HG03571 (cell line): ENCODE measurements at regions not wholly inside any gene's neighbourhood (a gene's known extent, or its start where the extent isn't known, plus 50 kb on each side); places are given as distances from the start of the nearest gene placed in this dataset.

Source experiments
- ATAC-seq: cut with Tn5 transposase; IDR thresholded peaks from one replicate; pipeline ENCODE4 v1.9.1; 2021; ENCODE audit not compliant: unreplicated experiment

DNA sequence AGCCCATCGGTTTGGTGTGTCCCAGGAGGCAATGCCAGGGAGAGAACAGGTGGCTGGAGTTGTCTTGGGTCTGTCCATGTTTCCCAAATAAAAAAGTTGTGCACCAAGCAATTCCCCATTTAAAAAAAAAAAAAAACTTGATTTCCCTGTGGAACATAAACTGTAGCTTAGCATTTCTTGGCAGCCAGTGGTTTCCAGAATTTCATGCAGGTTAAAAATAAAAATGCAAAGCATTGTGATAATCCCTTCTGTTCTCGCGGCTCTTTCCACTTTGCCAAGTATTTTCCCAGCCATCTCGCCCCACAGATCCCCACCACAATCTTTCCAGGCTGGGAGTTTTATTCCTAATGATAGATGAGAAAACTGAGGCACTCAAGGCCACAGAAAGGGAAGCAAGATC, 51.4 kb upstream of the MSX1 start:
- ATAC-seq: no peak

DNA sequence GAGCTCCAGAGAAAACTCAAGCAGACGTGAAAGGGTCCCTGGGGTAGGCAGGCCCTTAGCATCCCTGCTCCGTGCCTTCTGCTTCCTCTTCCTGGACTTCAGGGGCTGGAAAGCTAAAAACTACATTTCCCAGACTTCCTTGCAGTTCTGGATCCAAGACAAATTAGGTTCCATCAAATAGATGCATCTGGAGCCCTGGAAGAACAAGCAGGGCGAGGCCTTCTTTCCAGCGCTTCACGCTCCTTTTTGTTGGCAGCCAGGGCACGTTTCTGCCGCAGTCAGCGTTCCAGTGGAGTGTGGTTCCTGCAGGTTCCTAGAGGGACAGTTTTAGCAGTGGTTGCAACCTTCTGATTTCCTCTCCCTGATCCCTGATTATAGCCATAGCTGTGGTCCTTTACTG, 53.6 kb upstream of the MSX1 start:
- no peak for ATAC-seq

DNA sequence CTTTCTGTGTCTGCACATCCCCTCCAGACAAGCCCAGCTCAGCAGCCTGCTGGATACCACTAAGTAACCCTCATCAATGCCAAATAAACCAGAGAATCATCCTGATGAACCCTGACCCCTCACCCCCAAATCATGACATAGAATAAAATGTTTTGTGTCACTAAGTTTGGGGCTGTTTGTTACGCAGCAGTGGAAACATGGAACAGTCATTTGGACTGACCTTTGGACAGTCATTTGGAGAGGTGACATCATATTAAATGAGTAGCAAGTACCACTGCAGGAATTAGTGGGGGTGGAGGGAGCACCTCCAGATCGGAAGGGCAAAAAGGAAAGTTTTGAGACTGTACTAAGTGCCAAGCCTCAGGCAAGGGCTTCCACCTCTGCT, 55.6 kb upstream of the MSX1 start:
- ATAC-seq: no peak

DNA sequence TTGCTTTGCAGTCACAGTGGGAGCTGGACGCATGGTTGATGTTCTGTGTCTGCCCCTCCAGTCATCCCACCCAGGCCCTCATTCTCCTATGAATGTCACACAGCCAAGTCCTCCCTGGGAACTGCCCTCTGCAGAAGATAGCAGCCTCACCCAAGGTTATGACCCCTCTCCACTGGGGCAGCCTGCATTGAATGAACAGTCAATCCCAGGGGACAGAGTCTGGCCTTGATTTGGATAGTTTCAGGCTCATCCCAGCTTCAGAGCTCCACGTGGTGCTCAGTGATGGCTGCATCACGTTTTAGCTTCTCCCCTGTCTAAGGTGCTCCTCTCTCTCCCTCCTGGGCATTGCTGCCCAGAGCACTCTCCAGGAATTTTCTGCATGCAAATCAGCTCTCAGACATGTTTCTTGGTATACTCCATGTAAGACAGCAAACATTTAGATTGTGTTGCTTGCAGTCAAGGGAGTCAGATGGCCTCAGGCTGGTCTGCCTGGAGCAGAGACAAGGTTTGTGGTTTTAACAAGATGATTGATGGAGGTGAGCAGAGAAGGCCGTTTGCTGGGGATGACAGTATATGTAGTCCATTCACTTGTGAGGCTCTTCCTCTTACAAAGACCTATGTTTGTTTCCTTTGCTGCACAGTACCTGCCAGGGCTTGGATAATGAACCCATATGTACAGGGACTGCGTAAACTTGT, 56.1 kb upstream of the MSX1 start:
- no peak for ATAC-seq

DNA sequence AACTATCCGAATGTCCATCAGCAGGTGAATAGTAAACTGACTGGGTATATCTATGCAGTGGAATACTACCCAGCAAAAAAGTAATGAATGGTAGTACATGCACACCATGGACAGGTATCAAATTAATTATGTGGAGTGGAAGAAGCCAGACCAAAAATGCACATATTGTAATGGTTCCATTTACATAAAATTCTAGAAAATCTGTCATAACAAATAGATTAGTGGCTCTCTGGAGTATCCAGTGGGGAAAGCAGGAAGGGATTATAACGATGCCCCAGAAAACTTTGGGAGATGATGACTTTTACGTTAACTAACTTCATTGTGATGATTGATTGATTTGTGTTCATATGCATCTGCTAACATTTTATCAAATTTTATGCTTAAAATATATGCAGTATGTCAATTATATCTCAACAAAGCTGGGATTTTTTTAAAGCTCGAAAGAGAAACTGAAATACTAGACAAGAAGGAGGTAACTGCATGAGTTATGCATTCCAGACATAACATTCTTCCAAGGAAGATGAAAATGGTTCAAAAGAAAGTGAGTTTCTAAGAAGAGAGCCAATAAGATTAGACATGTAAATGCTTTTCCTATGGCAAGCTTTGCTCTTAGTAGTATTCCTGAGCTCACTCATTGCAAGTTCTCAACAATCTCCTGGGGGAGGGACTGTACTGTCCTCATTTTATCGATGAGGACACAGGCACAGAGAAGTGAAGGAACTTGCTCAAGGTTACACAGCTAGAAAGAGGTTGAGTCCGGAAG, 58.6 kb upstream of the MSX1 start:
- no peak for ATAC-seq

DNA sequence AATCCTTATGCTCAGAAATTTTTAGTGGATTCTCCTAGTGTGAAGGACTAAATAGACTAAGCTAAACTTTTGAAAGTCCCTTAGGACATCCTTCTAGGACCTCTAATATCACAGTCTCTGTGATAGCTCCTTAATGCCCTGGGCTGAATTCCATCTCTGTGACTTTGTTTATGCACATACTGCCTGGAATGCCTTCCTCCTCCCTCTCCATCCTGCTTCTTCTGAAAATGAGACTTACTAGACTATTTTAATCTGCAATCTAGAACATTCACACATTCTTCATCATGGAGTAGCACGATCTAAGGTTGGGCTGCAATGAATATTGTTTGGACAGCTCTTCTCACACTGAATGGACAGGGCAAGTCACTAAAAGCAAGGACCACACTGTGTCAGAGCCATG, 65.0 kb upstream of the MSX1 start:
- ATAC-seq: no peak

DNA sequence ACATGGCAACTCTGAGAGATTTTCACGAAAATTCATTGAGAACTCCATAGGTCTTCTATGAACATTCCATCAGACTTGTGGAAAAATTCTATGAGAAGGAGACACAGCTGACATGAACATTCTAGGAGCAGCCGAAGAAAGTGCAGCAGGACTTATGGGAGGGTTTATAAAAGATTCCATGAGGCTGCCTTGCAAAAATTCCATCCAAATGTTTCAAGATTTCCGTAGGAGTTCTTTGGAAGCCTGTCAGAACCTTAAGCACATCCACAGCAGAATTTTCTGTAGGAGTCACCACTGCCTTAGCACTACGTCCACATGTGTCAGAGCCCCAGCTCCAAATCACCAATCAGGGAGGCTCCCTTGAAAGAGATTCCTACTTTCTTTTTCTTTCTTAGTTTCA, 67.0 kb upstream of the MSX1 start:
- no peak for ATAC-seq

DNA sequence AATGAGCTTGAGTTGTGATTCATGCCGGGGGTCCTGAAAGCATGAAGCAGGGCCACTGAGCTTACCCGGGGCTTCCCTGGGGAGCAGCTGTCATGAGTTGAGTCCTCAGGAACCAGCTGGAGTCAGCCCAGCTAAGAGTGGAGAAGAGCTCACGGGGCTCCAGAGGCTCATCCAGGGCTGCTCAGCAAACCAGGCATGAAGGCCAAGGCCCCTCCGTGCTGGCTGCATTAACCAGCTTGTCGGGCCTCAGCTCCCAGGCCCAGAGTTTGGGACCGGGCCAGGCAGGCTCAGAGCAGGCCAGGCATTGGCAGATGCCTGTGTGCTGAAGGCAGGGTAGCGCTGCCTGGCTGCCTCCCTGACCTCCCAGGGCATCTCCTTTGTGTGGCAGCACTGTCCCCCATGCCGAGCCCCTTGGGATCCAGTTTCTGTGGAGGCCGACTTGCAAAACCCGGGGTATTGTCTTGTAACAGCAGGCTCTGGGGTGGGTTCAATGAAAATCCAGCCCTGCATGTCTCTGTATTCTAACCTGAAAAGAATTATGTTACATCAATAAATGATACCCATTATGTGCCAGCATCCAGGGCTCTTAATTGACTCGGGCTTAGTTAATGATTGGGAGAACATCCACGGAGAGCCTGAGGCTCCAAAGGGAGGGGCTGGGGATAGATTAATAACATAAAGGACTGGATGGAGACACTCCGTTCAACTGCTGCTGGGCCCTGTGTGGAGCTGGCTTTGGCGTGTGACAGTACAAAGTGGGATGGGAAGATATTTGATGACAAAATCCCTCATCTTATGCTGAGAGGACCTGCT, 68.0 kb upstream of the MSX1 start:
- ATAC-seq: no peak

DNA sequence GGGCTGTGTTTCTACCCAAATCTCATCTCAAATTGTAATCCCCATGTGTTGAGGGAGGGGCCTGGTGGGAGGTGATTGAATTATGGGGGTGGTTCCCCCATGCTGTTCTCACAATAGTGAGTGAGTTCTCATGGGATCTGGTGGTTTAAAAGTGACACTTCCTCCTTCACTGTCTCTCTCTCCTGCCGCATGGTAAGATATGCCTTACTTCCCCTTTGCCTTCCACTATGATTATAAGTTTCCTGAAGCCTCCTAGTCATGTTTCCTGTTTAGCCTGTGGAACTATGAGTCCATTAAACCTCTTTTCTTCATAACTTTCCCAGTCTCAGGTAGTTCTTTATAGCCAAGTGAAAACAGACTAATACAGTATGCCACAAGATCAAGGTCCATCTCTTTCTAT, 70.0 kb upstream of the MSX1 start:
- no peak for ATAC-seq

DNA sequence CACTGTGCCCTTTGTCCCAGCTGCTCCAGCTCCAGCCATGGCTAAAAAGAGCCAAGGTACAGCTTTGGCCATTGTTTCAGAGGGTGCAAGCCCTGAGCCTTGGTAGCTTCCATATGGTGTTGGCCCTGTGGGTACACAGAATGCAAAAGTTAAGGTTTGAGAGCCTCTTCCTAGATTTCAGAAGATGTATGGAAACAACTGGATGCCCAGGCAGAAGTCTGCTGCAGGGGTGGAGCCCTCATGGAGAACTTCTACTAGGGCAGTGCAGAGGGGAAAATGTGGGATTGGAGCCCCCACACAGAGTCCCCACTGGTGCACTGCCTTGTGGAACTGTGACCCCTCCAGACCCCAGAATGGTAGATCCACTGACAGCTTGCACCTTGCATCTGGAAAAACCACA, 70.9 kb upstream of the MSX1 start:
- no peak for ATAC-seq

DNA sequence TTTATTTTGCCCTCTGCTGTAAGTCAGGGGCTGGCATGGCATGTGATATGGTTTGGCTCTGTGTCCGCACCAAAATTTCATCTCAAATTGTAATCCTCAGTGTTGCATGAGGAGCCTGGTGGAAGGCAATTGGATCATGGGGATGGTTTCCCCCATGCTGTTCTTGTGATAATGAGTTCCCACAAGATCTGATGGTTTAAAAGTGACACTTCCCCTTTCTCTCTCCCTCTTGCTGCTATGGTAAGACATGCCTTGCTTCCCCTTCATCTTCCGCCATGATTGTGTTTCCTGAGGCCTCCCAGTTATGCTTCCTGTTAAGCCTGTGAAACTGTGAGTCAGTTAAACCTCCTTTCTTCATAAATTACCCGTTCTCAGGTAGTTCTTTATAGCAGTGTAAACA, 72.0 kb upstream of the MSX1 start:
- no peak for ATAC-seq

DNA sequence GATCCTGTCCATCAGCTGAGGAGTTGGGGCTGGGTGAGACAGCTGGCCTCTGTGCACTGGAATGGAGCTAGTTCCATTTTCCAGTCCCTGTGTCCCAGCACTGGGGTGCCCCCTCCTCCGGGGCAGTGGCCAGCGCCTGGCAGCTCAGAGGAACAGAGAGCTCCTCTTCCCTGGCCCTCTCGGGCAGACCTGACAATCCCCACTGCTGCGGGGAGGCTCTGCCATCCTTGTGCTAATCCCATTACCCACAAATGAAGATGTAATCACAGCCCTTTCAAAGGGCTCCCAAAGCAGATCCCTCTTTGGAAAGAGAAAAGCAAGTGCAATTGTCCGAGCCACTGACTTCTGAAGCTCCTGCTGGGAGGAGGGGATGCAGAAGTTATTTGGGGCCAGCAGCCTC, 75.1 kb upstream of the MSX1 start:
- ATAC-seq: no peak

DNA sequence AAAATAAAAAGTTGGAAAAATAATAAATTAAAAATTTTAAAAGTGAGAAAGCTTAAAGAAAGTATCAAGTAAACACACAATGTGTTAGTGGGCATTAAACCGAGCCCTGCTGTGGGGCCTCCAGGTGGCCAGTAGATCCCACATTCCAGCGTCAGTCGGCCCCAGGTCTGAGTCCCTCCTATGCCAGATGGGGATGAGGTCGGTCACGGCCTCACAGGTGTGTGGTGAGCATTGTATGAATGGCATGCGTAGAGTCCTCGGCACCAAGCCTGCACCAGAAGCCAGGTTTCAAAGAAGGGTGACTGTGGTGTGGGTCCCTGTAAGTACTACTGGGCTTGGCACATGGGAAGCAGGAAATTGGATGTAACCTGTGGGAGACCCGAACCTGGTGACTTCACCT, 75.6 kb upstream of the MSX1 start:
- ATAC-seq: no peak

DNA sequence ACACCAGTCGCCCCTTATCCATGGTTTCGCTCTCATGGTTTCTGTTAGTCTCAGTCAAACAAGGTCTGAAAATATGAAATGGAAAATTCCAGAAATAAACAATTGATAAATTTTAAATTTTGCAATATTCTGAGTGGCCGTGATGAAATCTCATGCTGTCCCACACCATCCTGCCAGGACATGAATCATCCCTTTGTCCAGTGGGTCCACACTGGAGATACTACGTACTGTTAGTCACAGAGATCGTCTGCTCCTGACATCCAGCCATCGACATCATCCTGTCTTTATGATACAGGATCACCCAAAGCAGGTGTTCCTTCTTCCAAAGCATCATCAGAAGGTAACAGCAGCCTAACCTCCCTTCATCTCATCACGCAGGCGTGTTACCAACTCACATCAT, 76.5 kb upstream of the MSX1 start:
- no peak for ATAC-seq

DNA sequence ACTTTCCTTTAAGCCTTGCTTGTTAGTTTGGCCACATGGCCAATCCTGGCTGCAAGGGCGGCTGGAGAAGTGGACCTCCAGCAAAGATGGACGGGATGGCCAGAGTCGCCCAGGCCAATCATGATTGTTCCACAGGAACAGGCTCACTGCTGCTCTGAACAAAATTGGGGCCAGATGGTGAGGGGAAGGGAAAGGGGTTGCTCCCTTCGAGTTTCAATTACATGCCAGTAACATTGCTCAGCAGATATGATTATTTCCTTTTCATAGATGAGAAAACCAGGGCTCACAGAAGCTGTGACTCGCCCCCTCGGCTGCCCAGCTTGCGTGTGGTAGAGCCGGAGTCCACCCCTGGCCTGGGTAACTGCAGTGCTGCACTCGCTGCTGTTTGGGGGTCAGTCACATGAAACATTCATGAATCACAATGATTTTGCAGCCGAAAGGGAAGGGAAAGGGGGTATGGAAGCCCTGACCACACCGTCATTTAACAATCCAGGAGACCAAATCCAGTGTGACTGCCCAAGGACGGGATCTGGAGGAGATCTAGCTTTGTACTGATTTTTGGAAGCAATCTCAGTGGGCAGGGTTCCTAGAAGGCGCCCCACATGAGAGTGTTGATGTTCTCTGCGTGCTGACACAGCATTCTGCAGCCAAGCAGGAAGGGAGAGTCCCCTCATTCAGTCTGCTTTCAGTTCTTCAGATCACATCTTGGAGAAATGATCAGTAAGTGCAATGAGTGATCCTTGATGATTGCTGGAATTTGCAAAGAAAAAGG, 77.3 kb upstream of the MSX1 start:
- ATAC-seq: no peak

DNA sequence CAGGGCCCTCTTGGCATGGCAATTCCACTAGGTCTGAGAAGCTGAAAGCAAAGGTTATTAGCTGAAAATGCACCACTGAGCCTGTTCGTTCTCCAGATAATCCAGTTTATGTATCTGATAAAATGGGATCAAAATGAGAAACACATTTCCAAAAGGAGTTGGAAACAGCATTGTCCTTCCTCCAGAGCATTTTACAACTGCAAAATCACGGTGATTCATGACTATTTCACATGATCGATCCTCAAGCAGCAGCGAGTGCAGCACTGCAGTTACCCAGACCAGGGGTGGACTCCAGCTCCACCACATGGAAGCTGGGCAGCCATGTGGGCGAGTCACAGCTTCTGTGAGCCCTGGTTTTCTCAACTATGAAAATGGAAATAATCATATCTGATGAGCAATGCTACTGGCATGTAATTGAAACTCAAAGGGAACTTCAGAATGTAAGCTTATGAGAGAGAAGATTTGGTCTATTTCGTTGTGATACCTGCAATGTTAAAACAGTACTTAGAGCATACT, 78.7 kb upstream of the MSX1 start:
- ATAC-seq: no peak

DNA sequence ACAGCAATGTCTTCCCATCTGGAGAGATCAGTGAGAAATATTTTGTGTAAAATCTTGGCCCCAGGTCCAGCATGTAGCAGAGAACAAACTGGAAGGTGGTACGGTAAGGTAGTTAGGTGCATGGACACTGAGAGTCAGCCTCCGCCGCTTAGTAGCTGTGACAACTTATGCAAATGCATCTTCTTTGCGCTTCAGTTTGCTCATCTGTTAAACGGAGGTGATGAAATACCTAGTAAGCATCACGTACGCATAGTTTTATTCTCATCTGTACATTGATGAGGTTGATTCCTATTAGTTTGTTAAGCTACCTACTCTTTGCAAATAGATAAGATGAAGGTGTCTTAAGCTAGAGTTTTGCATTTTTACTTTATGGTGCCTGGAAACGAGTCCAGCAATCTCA, 80.0 kb upstream of the MSX1 start:
- ATAC-seq: no peak

DNA sequence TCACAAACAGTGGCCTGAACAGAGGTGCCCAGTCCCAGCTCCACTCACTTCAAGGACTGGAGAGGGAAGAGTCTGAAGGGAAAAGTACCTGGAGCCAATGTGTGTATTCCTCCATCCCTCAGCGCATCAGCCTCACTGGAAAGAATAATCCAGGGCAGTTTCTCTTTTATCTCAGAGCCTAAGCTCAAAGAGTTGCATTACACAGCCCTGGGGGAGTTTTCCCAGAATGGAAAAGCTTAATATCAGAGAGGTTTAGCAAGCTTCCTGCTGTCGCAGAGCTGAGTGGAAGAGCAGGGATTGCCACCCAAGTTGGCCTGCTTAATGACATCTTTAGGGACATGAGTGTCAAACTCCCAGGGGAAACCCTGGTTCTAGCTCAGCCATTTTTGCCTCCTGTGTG, 80.4 kb upstream of the MSX1 start:
- ATAC-seq: no peak

DNA sequence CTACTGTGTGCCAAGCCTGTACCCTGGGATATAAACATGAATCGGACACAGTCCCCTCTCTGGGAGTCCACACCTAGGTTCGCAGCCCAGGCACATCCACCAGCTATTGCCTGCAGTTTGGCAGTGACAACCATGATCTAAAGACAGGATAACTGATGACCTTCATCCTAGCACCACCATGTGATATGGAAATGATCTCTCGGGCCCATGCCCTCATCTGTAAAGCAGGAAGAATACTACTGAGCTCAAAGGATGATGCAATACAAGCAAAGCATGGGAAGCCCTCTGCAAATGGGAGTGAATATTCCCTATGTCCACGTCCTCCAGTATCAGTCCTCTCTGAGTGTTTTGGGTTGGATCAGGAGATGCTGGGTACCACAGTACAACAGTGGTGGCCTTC, 80.9 kb upstream of the MSX1 start:
- no peak for ATAC-seq

DNA sequence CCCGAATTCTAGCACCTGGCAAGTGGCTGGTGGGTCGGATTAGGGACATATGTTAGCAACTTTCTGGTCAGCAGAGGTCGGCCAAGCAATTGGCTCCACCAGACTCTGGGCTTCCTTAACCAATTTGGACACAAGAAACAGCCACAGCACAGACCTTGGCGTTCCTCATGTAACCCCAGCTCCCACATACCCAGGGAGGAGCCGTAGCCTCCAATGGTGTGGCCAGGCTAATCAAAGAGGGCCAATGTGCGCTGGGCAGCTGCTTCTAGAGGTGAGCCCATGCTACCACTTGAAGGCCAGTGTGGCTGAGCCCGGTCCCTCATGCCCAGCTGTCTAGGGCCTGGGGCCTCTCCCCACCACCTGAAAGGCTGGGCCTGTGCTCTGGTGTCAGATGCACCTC, 82.5 kb upstream of the MSX1 start:
- ATAC-seq: no peak

DNA sequence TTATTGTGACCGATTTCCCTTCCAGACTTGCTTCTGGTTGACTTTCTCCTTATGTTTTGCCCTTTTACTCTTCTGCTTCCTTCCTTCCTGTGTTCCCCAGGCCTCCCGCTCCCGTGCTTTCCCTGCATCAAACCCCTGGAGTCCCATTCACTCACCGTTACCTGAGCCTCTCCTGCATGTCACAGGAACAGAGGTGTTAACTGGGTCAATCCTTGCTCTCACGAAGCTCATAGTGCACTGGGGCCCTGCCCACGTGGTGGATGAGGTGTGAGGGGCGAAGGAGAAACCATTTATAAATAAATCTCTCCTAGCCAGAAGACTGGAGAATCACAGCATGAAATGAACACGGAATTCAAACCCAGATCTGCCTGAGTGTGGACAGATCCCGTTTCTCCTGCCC, 83.1 kb upstream of the MSX1 start:
- no peak for ATAC-seq
